SH-SY5Y (cell line): ENCODE measurements at regions not wholly inside any gene's neighbourhood (a gene's known extent, or its start where the extent isn't known, plus 50 kb on each side); places are given as distances from the start of the nearest gene placed in this dataset.

ENCODE experiments used
- GATA2 ChIP-seq: IDR thresholded peaks from 2 replicates; pipeline ENCODE4 v1.6.1; 2011; ENCODE audit warnings: mild to moderate bottlenecking, low read depth, low read length
- GATA3 ChIP-seq: IDR thresholded peaks from 2 replicates; pipeline ENCODE4 v1.6.1; 2011; ENCODE audit warnings: low read depth, mild to moderate bottlenecking, low read length, moderate library complexity

DNA sequence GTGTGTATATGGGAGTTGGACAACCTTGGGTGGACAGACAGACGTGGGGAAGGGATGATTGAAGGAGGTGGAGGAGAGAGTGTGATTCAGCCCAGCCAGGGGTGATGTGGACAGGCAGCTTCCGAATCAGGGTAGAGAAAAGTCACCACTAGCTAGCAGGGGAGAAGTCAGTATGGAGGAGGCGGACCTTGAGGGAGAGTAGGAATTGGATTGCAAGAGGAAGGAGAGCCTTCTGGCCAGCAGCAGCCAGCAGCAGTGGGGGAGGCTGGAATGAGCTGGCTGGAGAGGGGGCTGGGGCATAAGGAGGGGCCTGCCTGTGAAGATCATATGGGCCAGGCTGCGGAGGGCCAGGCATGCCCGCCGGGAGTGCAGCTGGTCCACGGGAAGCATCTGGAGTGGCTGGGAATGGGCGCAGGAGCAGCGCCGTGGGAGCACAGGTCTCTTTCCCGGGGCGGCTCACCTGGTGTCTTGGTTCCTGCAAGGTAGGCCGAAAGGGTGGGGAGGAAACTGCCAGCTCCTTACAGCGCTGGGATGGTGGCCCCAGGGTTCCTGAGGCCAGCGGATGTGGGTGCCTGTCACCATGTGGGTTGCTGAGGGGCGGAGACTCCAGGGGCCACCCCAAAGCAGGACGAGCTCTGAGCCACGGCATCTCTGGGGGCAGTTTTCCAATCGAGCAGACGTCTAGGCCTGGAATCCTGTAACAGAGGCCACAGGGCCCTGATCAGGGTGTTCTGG lies 235.3 kb downstream of the SEC14L1 start:
- TF ChIP-seq GATA2, result no peak; the same call in 1 of the 2 replicates
- TF ChIP-seq GATA3, result no peak
